GM06990 (cell line): ENCODE measurements at regions not wholly inside any gene's neighbourhood (a gene's known extent, or its start where the extent isn't known, plus 50 kb on each side); places are given as distances from the start of the nearest gene placed in this dataset.

ENCODE experiments used
- DNase-seq: peaks from one replicate; pipeline ENCODE4 v3.0.0-alpha.2; 2011; ENCODE audit not compliant: insufficient read length; ENCODE audit errors: extremely low read depth
- H3K27me3 ChIP-seq: replicated peaks from 2 replicates; pipeline ENCODE4 v1.6.0; 2011; ENCODE audit warnings: low read length; ENCODE audit not compliant: control insufficient read depth, insufficient read depth
- H3K36me3 ChIP-seq: 2 replicates; pipeline ENCODE4 v1.5.1; 2011; ENCODE audit warnings: low read length; ENCODE audit not compliant: control insufficient read depth, insufficient read depth
- H3K4me3 ChIP-seq: replicated peaks from 2 replicates; pipeline ENCODE4 v1.5.1; 2011; ENCODE audit warnings: low read depth, mild to moderate bottlenecking, control low read depth, low read length
- CTCF ChIP-seq: IDR thresholded peaks from 2 replicates; pipeline ENCODE4 v1.5.1; 2011; ENCODE audit warnings: low read length, control low read depth, mild to moderate bottlenecking, inconsistent platforms; ENCODE audit not compliant: insufficient read depth, poor library complexity, severe bottlenecking

GRCh38 chr3:6282918-6283317 is 578.0 kb upstream of the GRM7 start:
- H3K4me3 ChIP-seq = no peak overlapping the region
- no peak for DNase-seq
- H3K27me3 ChIP-seq = no peaks in the 10 kb centered on the region
- TF ChIP-seq CTCF = no peak
- H3K36me3 ChIP-seq = no peaks in the 10 kb centered on the region

- Histone ChIP-seq H3K4me3 (no peak overlapping the region), H3K36me3 (no peaks in the 10 kb centered on the region), H3K27me3 (no peaks in the 10 kb centered on the region)
- DNase-seq = no peak
- no peak for TF ChIP-seq CTCF
Measured at GRCh38 chr3:6287088-6287875, 573.6 kb upstream of the GRM7 start.

GRCh38 chr3:6301626-6302025 is 559.3 kb upstream of the GRM7 start:
- TF ChIP-seq CTCF = no peak
- Histone ChIP-seq H3K27me3 (no peaks in the 10 kb centered on the region), H3K36me3 (no peaks in the 10 kb centered on the region), H3K4me3 (no peak overlapping the region)
- DNase-seq = no peak

- H3K27me3 ChIP-seq = no peaks in the 10 kb centered on the region
- TF ChIP-seq CTCF = no peak
- DNase-seq = no peak
- no peaks in the 10 kb centered on the region for H3K36me3 ChIP-seq
- H3K4me3 ChIP-seq = no peak overlapping the region
Measured at GRCh38 chr3:6315906-6316305, 545.0 kb upstream of the GRM7 start.

- no peak overlapping the region for H3K4me3 ChIP-seq
Measured at GRCh38 chr3:6321999-6322398, 538.9 kb upstream of the GRM7 start.

More at GRCh38 chr3:6321999-6322398, 538.9 kb upstream of the GRM7 start:
- Histone ChIP-seq H3K36me3 (no peaks in the 10 kb centered on the region), H3K27me3 (no peaks in the 10 kb centered on the region)
- no peak for TF ChIP-seq CTCF
- no peak for DNase-seq
